ENCODE measurements at regions not wholly inside any gene's neighbourhood (a gene's known extent, or its start where the extent isn't known, plus 50 kb on each side); places are given as distances from the start of the nearest gene placed in this dataset.

DNA sequence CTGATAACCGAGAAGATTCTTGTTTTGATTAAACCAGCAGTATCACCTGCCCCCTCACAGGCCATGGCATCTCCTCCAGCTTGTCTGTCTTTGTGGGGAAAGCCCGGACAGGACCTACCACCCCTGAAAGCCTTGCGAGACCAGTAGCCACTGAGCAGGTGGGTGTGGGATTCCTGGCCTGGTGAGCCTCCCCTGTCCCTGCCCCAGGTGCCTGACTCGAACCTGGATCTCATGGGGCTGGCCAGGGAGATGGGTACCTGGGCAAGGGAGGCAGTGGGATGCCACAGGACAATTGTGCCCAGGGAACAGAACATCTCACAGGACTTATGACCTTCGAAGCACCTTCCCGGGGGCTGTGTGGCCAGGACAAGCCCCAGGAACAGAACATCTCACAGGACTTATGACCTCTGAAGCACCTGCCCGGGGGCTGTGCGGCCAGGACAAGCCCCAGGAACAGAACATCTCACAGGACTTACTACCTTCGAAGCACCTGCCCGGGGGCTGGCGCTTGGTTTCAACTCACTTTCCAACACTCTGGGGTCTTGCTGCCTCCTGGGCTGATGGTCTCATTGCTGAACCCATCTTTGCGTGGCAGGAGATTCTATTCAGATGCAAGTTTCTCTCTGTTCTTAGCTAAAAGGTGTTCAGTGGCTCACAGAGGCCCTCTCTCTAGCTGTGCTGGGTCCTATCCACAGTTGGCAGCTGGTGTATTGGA lies 854.5 kb downstream of the BRD1 start:
- no peaks in the 10 kb centered on the region for H3K4me1 ChIP-seq (ENCODE audit: control insufficient read depth, insufficient read depth, low read length)
- H3K4me3 ChIP-seq (ENCODE audit: low read depth, low read length): no peak overlapping the region
- no peak for TF ChIP-seq ZNF10 (tag by site-specific recombination; IDR thresholded peaks at IDR 0.05)
- TF ChIP-seq, protein P1, sequence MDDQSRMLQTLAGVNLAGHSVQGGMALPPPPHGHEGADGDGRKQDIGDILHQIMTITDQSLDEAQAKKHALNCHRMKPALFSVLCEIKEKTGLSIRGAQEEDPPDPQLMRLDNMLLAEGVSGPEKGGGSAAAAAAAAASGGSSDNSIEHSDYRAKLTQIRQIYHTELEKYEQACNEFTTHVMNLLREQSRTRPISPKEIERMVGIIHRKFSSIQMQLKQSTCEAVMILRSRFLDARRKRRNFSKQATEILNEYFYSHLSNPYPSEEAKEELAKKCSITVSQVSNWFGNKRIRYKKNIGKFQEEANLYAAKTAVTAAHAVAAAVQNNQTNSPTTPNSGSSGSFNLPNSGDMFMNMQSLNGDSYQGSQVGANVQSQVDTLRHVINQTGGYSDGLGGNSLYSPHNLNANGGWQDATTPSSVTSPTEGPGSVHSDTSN (CRISPR knock-in tag; IDR thresholded peaks at IDR 0.05): no peak
- no peak for TF ChIP-seq MZF1 (tag by site-specific recombination; IDR thresholded peaks at IDR 0.05; ENCODE audit: borderline replicate concordance)
- TF ChIP-seq, protein P2, sequence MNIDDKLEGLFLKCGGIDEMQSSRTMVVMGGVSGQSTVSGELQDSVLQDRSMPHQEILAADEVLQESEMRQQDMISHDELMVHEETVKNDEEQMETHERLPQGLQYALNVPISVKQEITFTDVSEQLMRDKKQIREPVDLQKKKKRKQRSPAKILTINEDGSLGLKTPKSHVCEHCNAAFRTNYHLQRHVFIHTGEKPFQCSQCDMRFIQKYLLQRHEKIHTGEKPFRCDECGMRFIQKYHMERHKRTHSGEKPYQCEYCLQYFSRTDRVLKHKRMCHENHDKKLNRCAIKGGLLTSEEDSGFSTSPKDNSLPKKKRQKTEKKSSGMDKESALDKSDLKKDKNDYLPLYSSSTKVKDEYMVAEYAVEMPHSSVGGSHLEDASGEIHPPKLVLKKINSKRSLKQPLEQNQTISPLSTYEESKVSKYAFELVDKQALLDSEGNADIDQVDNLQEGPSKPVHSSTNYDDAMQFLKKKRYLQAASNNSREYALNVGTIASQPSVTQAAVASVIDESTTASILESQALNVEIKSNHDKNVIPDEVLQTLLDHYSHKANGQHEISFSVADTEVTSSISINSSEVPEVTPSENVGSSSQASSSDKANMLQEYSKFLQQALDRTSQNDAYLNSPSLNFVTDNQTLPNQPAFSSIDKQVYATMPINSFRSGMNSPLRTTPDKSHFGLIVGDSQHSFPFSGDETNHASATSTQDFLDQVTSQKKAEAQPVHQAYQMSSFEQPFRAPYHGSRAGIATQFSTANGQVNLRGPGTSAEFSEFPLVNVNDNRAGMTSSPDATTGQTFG (tag by site-specific recombination; IDR thresholded peaks at IDR 0.05; ENCODE audit: borderline replicate concordance): no peak
- no peak for TF ChIP-seq ZNF311 (tag by site-specific recombination; IDR thresholded peaks at IDR 0.05; ENCODE audit: borderline replicate concordance)
- TF ChIP-seq, protein P3, sequence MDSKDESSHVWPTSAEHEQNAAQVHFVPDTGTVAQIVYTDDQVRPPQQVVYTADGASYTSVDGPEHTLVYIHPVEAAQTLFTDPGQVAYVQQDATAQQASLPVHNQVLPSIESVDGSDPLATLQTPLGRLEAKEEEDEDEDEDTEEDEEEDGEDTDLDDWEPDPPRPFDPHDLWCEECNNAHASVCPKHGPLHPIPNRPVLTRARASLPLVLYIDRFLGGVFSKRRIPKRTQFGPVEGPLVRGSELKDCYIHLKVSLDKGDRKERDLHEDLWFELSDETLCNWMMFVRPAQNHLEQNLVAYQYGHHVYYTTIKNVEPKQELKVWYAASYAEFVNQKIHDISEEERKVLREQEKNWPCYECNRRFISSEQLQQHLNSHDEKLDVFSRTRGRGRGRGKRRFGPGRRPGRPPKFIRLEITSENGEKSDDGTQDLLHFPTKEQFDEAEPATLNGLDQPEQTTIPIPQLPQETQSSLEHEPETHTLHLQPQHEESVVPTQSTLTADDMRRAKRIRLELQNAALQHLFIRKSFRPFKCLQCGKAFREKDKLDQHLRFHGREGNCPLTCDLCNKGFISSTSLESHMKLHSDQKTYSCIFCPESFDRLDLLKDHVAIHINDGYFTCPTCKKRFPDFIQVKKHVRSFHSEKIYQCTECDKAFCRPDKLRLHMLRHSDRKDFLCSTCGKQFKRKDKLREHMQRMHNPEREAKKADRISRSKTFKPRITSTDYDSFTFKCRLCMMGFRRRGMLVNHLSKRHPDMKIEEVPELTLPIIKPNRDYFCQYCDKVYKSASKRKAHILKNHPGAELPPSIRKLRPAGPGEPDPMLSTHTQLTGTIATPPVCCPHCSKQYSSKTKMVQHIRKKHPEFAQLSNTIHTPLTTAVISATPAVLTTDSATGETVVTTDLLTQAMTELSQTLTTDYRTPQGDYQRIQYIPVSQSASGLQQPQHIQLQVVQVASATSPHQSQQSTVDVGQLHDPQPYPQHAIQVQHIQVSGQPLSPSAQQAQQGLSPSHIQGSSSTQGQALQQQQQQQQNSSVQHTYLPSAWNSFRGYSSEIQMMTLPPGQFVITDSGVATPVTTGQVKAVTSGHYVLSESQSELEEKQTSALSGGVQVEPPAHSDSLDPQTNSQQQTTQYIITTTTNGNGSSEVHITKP (tag by site-specific recombination; IDR thresholded peaks at IDR 0.05): no peak
- no peak for TF ChIP-seq ZNF513 (tag by site-specific recombination; IDR thresholded peaks at IDR 0.05)
- no peak for TF ChIP-seq ZNF558 (tag by site-specific recombination; IDR thresholded peaks at IDR 0.05)
- TF ChIP-seq FEZF1 (tag by site-specific recombination; IDR thresholded peaks at IDR 0.05): no peak
- no peak for TF ChIP-seq ZNF341 (tag by site-specific recombination; IDR thresholded peaks at IDR 0.05; ENCODE audit: low read depth)
- TF ChIP-seq REPIN1 (tag by site-specific recombination; IDR thresholded peaks at IDR 0.05; ENCODE audit: low read depth): no peak
- H3K36me3 ChIP-seq (ENCODE audit: control insufficient read depth in 2 of 2, insufficient read depth in 1 of 2, low read length in 2 of 2): no peaks in the 10 kb centered on the region
- H3K27ac ChIP-seq (ENCODE audit: extremely low read depth, low read depth, low read length): no peak overlapping the region
- H3K9me3 ChIP-seq (ENCODE audit: control insufficient read depth, insufficient read depth, low read depth, low read length): no peaks in the 10 kb centered on the region
- ChIA-PET POLR2A (no interaction called here), CTCF (interaction anchor here (0.6 kb wide), 1 partner anchor 198 kb away, joined by 3 read pairs; no protein-coding TSS in a partner anchor)

GRCh38 chr22:48968201-48968959 lies 859.3 kb downstream of the BRD1 start:
- no peaks in the 10 kb centered on the region for H3K9me3 ChIP-seq (ENCODE audit: control insufficient read depth, insufficient read depth, low read depth, low read length)
- POLR2A ChIA-PET: no interaction called here
- no peak overlapping the region for H3K4me3 ChIP-seq (ENCODE audit: low read depth, low read length)
- CTCF ChIA-PET: interaction anchor here (0.7 to 1.0 kb wide), 4 partner anchors 12 to 349 kb away, joined by 3 to 5 read pairs (median 3); no protein-coding TSS in a partner anchor
- H3K27ac ChIP-seq (ENCODE audit: extremely low read depth, low read depth, low read length): no peak overlapping the region
- no peaks in the 10 kb centered on the region for H3K36me3 ChIP-seq (ENCODE audit: control insufficient read depth in 2 of 2, insufficient read depth in 1 of 2, low read length in 2 of 2)
- no peaks in the 10 kb centered on the region for H3K4me1 ChIP-seq (ENCODE audit: control insufficient read depth, insufficient read depth, low read length)
- TF ChIP-seq ZNF560 (tag by site-specific recombination; IDR thresholded peaks at IDR 0.05; ENCODE audit: borderline replicate concordance) (no peak), YY2 (tag by site-specific recombination; IDR thresholded peaks at IDR 0.05) (no peak), ZNF133 (tag by site-specific recombination; IDR thresholded peaks at IDR 0.05) (no peak), ZNF843 (tag by site-specific recombination; IDR thresholded peaks at IDR 0.05) (no peak), ZNF518A (tag by site-specific recombination; conservative IDR thresholded peaks at IDR 0.05; ENCODE audit: low read depth) (no peak)
